ENCODE measurements at regions not wholly inside any gene's neighbourhood (a gene's known extent, or its start where the extent isn't known, plus 50 kb on each side); places are given as distances from the start of the nearest gene placed in this dataset.

DNA sequence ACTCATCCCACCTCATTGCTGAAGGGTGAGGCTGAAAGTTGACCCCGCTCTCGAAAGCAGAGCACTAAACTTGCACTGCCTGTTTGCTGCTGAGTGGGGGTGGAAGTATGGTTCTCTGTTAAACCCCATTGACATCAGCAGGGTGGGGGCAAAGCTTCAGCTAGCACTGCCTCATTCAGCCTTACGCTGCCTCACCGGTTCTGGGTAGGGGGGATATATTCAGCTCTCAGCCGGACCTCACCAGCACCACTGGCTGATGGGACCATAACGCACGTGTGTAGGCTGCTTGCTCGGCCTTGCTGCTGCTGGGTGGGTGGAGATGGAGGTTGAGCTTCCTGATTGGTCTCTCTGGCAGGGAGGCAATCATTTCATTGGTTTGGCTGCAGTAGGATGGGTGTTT, 265.7 kb upstream of the RTL1 start:
- TF ChIP-seq, protein P1, sequence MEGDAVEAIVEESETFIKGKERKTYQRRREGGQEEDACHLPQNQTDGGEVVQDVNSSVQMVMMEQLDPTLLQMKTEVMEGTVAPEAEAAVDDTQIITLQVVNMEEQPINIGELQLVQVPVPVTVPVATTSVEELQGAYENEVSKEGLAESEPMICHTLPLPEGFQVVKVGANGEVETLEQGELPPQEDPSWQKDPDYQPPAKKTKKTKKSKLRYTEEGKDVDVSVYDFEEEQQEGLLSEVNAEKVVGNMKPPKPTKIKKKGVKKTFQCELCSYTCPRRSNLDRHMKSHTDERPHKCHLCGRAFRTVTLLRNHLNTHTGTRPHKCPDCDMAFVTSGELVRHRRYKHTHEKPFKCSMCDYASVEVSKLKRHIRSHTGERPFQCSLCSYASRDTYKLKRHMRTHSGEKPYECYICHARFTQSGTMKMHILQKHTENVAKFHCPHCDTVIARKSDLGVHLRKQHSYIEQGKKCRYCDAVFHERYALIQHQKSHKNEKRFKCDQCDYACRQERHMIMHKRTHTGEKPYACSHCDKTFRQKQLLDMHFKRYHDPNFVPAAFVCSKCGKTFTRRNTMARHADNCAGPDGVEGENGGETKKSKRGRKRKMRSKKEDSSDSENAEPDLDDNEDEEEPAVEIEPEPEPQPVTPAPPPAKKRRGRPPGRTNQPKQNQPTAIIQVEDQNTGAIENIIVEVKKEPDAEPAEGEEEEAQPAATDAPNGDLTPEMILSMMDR (IDR thresholded peaks at IDR 0.05; ENCODE audit: insufficient read depth, low read depth, low read length) = no peak
- DNase-seq (ENCODE audit: low read depth) = no peak
- no peak overlapping the region for H3K4me3 ChIP-seq (ENCODE audit: low read depth, low read length)

DNA sequence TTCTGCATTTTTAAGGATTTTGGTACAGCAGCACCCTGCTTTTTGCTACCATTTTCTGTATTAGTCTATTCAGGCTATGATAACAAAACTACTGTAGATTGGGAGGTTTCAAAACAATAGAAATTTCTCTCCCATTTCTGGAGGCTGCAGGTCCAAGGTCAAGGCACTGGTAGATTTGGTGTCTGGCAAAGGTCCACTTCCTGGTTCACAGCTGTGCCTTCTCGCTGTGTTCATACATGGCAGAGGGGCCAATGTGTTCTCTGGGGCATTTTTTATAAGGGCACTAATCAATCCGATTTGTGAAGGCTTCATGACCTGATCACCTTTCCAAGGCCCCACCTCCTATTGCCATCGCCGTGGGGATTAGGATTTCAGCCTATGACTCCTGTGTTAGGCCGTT, 268.1 kb upstream of the RTL1 start:
- no peak overlapping the region for H3K4me3 ChIP-seq (ENCODE audit: low read depth, low read length)
- TF ChIP-seq, protein P1 (IDR thresholded peaks at IDR 0.05; ENCODE audit: insufficient read depth, low read depth, low read length) = no peak
- DNase-seq (ENCODE audit: low read depth) = no peak

DNA sequence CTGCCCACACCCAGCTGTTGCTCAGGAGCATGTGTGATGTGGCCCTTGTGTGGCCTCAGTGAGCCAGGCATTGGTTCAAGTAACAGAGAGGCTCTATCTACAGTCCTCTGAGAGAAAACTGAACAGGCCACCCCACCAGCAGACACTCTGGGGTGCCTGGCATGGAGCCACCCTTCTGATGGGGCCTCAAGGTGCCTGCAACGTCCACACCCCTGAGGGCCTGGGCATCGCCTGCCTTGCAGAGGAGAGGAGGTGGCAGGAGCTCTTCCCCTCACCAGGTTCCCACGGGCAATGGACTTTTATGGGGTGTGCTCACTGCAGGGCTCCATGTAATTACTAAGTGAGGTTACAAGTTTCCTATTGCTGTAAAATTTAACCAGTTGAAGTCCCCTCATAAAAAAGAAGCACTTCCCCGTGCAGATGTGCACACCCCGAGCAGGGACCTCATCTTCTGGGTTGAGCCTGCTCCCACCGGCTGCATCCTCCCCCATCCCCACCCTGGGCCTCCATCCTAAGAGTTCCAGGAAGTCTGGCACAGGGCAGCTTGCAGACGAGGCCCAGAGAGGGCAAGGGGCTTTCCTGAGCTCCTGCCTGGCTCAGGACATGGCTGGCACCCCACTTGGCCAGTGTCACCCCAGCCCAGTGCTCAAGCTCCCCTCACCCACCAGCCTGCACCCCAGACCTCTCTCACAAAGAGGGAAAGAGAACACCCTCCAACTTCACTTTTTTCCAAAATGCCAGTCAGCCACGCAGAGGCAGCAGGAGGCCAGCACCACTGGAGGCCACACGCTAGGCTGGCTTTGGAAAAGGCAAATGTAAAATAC, 270.4 kb upstream of the RTL1 start:
- TF ChIP-seq, protein P1 (IDR thresholded peaks at IDR 0.05; ENCODE audit: insufficient read depth, low read depth, low read length) = no peak
- no peak for DNase-seq (ENCODE audit: low read depth)
- H3K4me3 ChIP-seq (ENCODE audit: low read depth, low read length) = no peak overlapping the region

DNA sequence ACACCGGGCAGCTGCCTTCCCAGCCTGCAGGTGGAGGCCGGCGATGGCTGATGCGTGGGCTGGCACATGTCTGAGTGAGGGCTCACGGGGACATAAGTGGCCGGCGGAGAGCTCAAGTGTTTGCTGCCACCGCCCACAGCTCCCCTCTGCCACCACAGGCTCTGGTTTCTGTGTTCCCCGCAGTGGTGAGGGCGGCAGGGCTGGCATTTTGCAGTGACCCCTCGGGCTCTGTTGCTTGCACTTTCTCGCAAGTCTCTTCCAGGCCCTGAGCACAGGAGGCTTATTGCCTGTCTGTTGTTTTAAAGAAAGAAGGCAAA, 271.0 kb upstream of the RTL1 start:
- TF ChIP-seq, protein P1 (IDR thresholded peaks at IDR 0.05; ENCODE audit: insufficient read depth, low read depth, low read length) = no peak
- no peak for DNase-seq (ENCODE audit: low read depth)
- H3K4me3 ChIP-seq (ENCODE audit: low read depth, low read length) = no peak overlapping the region

DNA sequence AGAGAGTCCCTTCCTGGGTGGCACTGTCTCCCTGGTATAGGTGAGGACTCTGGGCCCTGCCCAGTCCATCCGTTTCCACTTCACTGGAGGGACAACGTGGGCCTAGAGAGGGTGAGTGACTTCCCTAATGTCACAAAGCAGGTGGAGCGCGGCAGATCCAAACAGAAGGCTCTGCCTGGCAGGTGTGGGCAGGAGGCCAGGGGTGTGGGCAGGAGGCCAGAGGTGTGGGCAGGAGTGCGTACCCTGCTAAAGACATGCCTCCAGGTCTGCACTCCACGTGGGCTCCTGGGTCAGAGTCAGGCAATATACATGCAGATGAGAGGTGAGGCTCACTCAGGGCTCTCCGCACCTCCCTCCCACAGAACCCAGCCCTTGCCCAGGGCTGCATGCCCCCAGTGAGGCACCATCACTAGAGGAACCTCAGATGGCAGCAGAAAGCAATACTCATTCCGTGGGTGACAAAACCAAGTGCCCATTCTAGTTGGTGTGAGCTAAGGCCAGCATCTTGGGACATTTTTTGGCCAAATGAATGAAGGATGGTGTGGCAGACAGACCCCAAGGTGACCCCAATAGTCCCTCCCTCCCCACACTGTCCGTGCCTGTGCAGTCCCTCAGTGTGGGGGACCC, 271.6 kb upstream of the RTL1 start:
- no peak overlapping the region for H3K4me3 ChIP-seq (ENCODE audit: low read depth, low read length)
- TF ChIP-seq, protein P1 (IDR thresholded peaks at IDR 0.05; ENCODE audit: insufficient read depth, low read depth, low read length) = no peak
- no peak for DNase-seq (ENCODE audit: low read depth)

DNA sequence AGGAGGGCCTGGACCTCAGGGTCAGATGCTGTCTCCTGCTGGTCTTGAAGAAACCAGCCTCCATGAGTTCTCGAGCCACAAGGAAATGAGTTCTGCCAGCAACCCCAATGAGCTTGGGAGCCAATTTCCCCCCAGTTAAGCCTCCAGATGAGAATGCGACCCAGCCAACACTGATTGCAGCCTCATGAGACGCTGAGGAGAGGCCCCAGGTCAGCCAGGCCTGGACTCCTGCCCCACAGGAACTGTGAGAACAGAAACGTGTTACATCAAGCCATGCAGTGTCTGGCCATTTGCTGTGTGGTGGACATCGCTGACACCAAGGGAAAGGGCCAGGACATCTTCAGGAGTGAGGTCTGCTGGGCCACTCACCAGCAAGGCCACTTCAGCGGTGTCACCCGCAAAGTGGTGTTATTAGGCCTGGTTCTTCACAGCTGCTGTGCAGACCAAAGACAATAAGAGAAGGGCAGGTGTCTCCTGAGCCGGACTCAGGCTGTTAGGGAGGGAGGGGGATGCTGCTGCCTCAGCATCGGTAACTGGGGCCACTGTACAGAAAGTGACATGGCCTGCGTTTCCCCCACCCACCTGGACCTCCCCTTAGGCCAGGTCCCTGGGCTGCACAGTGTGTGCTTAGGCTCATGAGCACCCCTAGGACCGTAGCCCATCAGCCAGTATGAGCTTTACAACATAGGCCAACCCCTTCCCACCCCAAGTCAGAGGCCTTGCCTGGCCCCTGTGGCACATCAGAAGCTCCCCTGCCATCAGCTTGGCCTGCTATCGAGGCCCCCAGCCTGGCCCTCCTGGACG, 272.4 kb upstream of the RTL1 start:
- H3K4me3 ChIP-seq (ENCODE audit: low read depth, low read length) = no peak overlapping the region
- DNase-seq (ENCODE audit: low read depth) = no peak
- TF ChIP-seq, protein P1 (IDR thresholded peaks at IDR 0.05; ENCODE audit: insufficient read depth, low read depth, low read length) = no peak
